ENCODE measurements at regions not wholly inside any gene's neighbourhood (a gene's known extent, or its start where the extent isn't known, plus 50 kb on each side); places are given as distances from the start of the nearest gene placed in this dataset.

DNA sequence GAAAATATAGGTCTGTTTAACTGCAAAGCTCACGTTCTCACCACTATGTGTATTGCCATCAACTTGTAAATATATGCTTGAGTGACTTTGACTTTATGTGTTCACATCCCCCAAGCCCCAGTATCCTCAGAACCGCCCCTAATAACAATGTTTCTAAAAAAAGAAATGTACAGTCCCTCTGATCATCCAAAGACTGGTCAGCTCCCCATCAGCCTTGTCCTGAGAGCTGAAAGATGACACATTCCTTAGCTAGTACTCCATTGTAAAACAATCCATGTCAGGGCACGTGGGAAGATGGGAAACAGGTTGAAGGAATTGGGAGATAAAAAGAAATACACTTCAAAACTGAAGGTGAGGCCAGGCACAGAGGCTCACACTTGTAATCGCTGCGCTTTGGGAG, 279.4 kb upstream of the WWC1 start (continued):
- TF ChIP-seq FOXA1 (IDR thresholded peaks at IDR 0.05) = no peak
- TF ChIP-seq, protein P1, sequence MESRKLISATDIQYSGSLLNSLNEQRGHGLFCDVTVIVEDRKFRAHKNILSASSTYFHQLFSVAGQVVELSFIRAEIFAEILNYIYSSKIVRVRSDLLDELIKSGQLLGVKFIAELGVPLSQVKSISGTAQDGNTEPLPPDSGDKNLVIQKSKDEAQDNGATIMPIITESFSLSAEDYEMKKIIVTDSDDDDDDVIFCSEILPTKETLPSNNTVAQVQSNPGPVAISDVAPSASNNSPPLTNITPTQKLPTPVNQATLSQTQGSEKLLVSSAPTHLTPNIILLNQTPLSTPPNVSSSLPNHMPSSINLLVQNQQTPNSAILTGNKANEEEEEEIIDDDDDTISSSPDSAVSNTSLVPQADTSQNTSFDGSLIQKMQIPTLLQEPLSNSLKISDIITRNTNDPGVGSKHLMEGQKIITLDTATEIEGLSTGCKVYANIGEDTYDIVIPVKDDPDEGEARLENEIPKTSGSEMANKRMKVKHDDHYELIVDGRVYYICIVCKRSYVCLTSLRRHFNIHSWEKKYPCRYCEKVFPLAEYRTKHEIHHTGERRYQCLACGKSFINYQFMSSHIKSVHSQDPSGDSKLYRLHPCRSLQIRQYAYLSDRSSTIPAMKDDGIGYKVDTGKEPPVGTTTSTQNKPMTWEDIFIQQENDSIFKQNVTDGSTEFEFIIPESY (IDR thresholded peaks at IDR 0.05) = no peak
- no peak for TF ChIP-seq ATF3 (IDR thresholded peaks at IDR 0.05)

- no peaks in the 10 kb centered on the region for H3K27me3 ChIP-seq (ENCODE audit: control insufficient read depth in 4 of 4, insufficient read depth in 4 of 4, low read length in 3 of 4)
- WGBS = 93% methylated on average over 4 of the region's 4 CpGs
- DNase-seq (ENCODE audit: low spot score) = no peak
- no peak overlapping the region for H3K9ac ChIP-seq (ENCODE audit: low read depth in 1 of 2, low read length in 2 of 2)
- H3K36me3 ChIP-seq (ENCODE audit: control insufficient read depth in 4 of 4, insufficient read depth in 3 of 4, low read depth in 1 of 4, low read length in 3 of 4) = no peaks in the 10 kb centered on the region
- TF ChIP-seq TAF1 (conservative IDR thresholded peaks at IDR 0.05) = no peak
- no peak overlapping the region for H3K4me3 ChIP-seq (ENCODE audit: low read depth in 1 of 3, low read length in 3 of 3)
- H3K27ac ChIP-seq (ENCODE audit: low read depth in 1 of 2, low read length in 2 of 2) = no peak overlapping the region
- H3K4me1 ChIP-seq (ENCODE audit: control insufficient read depth in 4 of 4, insufficient read depth in 4 of 4, low read length in 3 of 4) = no peaks in the 10 kb centered on the region
- no peaks in the 10 kb centered on the region for H3K9me3 ChIP-seq (ENCODE audit: control insufficient read depth in 4 of 4, low read length in 3 of 4)
These were observed 277.9 kb upstream of the WWC1 start for GRCh38 chr5:168013546-168013945.

GRCh38 chr5:168014433-168015123, 276.9 kb upstream of the WWC1 start:
- no peak for DNase-seq (ENCODE audit: low spot score)
- no peak for TF ChIP-seq FOXA1 (IDR thresholded peaks at IDR 0.05)
- TF ChIP-seq, protein P1 (IDR thresholded peaks at IDR 0.05) = no peak
- no peak for TF ChIP-seq EGR1 (IDR thresholded peaks at IDR 0.05; ENCODE audit: low read depth in 2 of 2)
- TF ChIP-seq JUND (IDR thresholded peaks at IDR 0.05) = no peak
- TF ChIP-seq RAD21 (IDR thresholded peaks at IDR 0.05) = no peak
- TF ChIP-seq SP1 (IDR thresholded peaks at IDR 0.05) = no peak
- no peak for TF ChIP-seq FOXA2 (IDR thresholded peaks at IDR 0.05)
- TF ChIP-seq CTCF (IDR thresholded peaks at IDR 0.05; ENCODE audit: low read depth, low read length, missing input control) = no peak
- no peak for TF ChIP-seq TAF1 (conservative IDR thresholded peaks at IDR 0.05)
- no peak for TF ChIP-seq HNF4A (conservative IDR thresholded peaks at IDR 0.05)
- no peak for TF ChIP-seq NR2F2 (IDR thresholded peaks at IDR 0.05)
- no peak for TF ChIP-seq ATF3 (IDR thresholded peaks at IDR 0.05)
- TF ChIP-seq HNF4G (IDR thresholded peaks at IDR 0.05) = no peak
- no peak for TF ChIP-seq RXRA (IDR thresholded peaks at IDR 0.05)
- TF ChIP-seq, protein P2, sequence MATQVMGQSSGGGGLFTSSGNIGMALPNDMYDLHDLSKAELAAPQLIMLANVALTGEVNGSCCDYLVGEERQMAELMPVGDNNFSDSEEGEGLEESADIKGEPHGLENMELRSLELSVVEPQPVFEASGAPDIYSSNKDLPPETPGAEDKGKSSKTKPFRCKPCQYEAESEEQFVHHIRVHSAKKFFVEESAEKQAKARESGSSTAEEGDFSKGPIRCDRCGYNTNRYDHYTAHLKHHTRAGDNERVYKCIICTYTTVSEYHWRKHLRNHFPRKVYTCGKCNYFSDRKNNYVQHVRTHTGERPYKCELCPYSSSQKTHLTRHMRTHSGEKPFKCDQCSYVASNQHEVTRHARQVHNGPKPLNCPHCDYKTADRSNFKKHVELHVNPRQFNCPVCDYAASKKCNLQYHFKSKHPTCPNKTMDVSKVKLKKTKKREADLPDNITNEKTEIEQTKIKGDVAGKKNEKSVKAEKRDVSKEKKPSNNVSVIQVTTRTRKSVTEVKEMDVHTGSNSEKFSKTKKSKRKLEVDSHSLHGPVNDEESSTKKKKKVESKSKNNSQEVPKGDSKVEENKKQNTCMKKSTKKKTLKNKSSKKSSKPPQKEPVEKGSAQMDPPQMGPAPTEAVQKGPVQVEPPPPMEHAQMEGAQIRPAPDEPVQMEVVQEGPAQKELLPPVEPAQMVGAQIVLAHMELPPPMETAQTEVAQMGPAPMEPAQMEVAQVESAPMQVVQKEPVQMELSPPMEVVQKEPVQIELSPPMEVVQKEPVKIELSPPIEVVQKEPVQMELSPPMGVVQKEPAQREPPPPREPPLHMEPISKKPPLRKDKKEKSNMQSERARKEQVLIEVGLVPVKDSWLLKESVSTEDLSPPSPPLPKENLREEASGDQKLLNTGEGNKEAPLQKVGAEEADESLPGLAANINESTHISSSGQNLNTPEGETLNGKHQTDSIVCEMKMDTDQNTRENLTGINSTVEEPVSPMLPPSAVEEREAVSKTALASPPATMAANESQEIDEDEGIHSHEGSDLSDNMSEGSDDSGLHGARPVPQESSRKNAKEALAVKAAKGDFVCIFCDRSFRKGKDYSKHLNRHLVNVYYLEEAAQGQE (IDR thresholded peaks at IDR 0.05) = no peak
- TF ChIP-seq GABPA (IDR thresholded peaks at IDR 0.05 in 1 of 2, conservative IDR thresholded peaks at IDR 0.05 in 1 of 2) = no peak
- TF ChIP-seq, protein P3, sequence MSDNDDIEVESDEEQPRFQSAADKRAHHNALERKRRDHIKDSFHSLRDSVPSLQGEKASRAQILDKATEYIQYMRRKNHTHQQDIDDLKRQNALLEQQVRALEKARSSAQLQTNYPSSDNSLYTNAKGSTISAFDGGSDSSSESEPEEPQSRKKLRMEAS (IDR thresholded peaks at IDR 0.05) = no peak
- no peak for TF ChIP-seq YY1 (IDR thresholded peaks at IDR 0.05)

More at GRCh38 chr5:168014433-168015123, 276.9 kb upstream of the WWC1 start:
- Histone ChIP-seq H3K9me3 (ENCODE audit: control insufficient read depth in 4 of 4, low read length in 3 of 4) (no peaks in the 10 kb centered on the region), H3K36me3 (ENCODE audit: control insufficient read depth in 4 of 4, insufficient read depth in 3 of 4, low read depth in 1 of 4, low read length in 3 of 4) (no peaks in the 10 kb centered on the region), H3K27ac (ENCODE audit: low read depth in 1 of 2, low read length in 2 of 2) (no peak overlapping the region), H3K4me3 (ENCODE audit: low read depth in 1 of 3, low read length in 3 of 3) (no peak overlapping the region), H3K9ac (ENCODE audit: low read depth in 1 of 2, low read length in 2 of 2) (no peak overlapping the region), H3K27me3 (ENCODE audit: control insufficient read depth in 4 of 4, insufficient read depth in 4 of 4, low read length in 3 of 4) (no peaks in the 10 kb centered on the region), H3K4me1 (ENCODE audit: control insufficient read depth in 4 of 4, insufficient read depth in 4 of 4, low read length in 3 of 4) (no peaks in the 10 kb centered on the region)
- 80% methylated on average over 5 of the region's 5 CpGs for WGBS

Measured in liver (tissue), 8 donors.